HEK293 (cell line): ENCODE measurements at regions not wholly inside any gene's neighbourhood (a gene's known extent, or its start where the extent isn't known, plus 50 kb on each side); places are given as distances from the start of the nearest gene placed in this dataset.

Source experiments
- CTCF ChIA-PET: fragments of 350-600 bp; formaldehyde crosslinking; extraction: SDS; loops from one replicate; lab custom pipeline; 2021; ENCODE audit warnings: antibody characterized with exemption; lab: Yijun Ruan, JAX
- POLR2A ChIA-PET: fragments of 300-600 bp; formaldehyde crosslinking; extraction: SDS; loops from one replicate; lab custom pipeline; 2020; ENCODE audit warnings: antibody characterized with exemption, inconsistent platforms; lab: Yijun Ruan, JAX
- H3K27ac ChIP-seq: fragments of 200-500 bp; sonication (Bioruptor generic); 2 replicates; pipeline ENCODE4 v1.5.1; 2014; ENCODE audit warnings: low read depth, low read length, control low read depth, inconsistent platforms; ENCODE audit errors: extremely low read depth
- H3K36me3 ChIP-seq, 2 experiments: fragments of 200-500 bp in 1 of 2; sonication (Bioruptor generic) in 1 of 2; 1 replicate in 1 of 2; 2 replicates in 1 of 2; pipeline ENCODE4 v1.5.1; 2014 to 2017; ENCODE audit warnings: inconsistent platforms in 2 of 2, low read length in 2 of 2; ENCODE audit not compliant: control insufficient read depth in 2 of 2, insufficient read depth in 1 of 2
- H3K4me1 ChIP-seq: fragments of 200-500 bp; sonication (Bioruptor generic); 2 replicates; pipeline ENCODE4 v1.5.1; 2014; ENCODE audit warnings: mild to moderate bottlenecking, low read length, inconsistent platforms; ENCODE audit not compliant: control insufficient read depth, insufficient read depth
- H3K4me3 ChIP-seq: 2 replicates; pipeline ENCODE4 v1.5.1; 2011; ENCODE audit warnings: low read depth, mild to moderate bottlenecking, control low read depth, low read length, moderate library complexity
- H3K9me3 ChIP-seq: fragments of 200-500 bp; sonication (Bioruptor generic); 2 replicates; pipeline ENCODE4 v1.5.1; 2014; ENCODE audit warnings: low read depth, low read length, inconsistent platforms; ENCODE audit not compliant: control insufficient read depth, insufficient read depth
- BCL11B ChIP-seq: fragments of 450-650 bp; formaldehyde crosslinking; IDR thresholded peaks from 2 replicates; pipeline ENCODE4 v1.5.1; 2016; ENCODE audit warnings: low read depth, missing biosample characterization, missing genetic modification characterization
- INSM2 ChIP-seq: fragments of 450-650 bp; formaldehyde crosslinking; IDR thresholded peaks from 2 replicates; pipeline ENCODE4 v1.5.1; 2016; ENCODE audit warnings: missing biosample characterization, missing genetic modification characterization
- KLF8 ChIP-seq: fragments of 450-650 bp; formaldehyde crosslinking; IDR thresholded peaks from 2 replicates; pipeline ENCODE4 v1.5.1; 2016; ENCODE audit warnings: missing biosample characterization, missing genetic modification characterization
- MEIS1 ChIP-seq: sonication (generic); formaldehyde crosslinking; IDR thresholded peaks from 2 replicates; pipeline ENCODE4 v1.8.1; 2022; ENCODE audit warnings: missing genetic modification reagents, mild to moderate bottlenecking, borderline replicate concordance
- PBX3 ChIP-seq: sonication (generic); formaldehyde crosslinking; IDR thresholded peaks from 2 replicates; pipeline ENCODE4 v1.8.1; 2022; ENCODE audit warnings: mild to moderate bottlenecking, moderate library complexity, missing genetic modification reagents
- PRDM2 ChIP-seq: fragments of 450-650 bp; formaldehyde crosslinking; IDR thresholded peaks from 2 replicates; pipeline ENCODE4 v1.5.1; 2016; ENCODE audit warnings: missing biosample characterization, missing genetic modification characterization, borderline replicate concordance
- SETDB1 ChIP-seq: IDR thresholded peaks from one replicate; pipeline ENCODE4 v1.6.1; 2017; ENCODE audit warnings: mild to moderate bottlenecking, low read length, moderate library complexity, mixed read lengths; ENCODE audit not compliant: insufficient read length
- ZBTB48 ChIP-seq: fragments of 450-650 bp; formaldehyde crosslinking; IDR thresholded peaks from 2 replicates; pipeline ENCODE4 v1.5.1; 2016; ENCODE audit warnings: missing biosample characterization, missing genetic modification characterization
- ZNF114 ChIP-seq: fragments of 450-650 bp; formaldehyde crosslinking; IDR thresholded peaks from 2 replicates; pipeline ENCODE4 v1.5.0; 2017; ENCODE audit warnings: missing biosample characterization, missing genetic modification characterization
- ZNF146 ChIP-seq: fragments of 450-650 bp; formaldehyde crosslinking; IDR thresholded peaks from 2 replicates; pipeline ENCODE4 v1.5.1; 2016; ENCODE audit warnings: missing biosample characterization, missing genetic modification characterization
- ZNF169 ChIP-seq: fragments of 450-650 bp; formaldehyde crosslinking; IDR thresholded peaks from 2 replicates; pipeline ENCODE4 v1.5.1; 2016; ENCODE audit warnings: missing biosample characterization, missing genetic modification characterization
- ZNF175 ChIP-seq: fragments of 450-650 bp; formaldehyde crosslinking; IDR thresholded peaks from 2 replicates; pipeline ENCODE4 v1.5.1; 2016; ENCODE audit warnings: missing biosample characterization, missing genetic modification characterization
- ZNF202 ChIP-seq: fragments of 450-650 bp; formaldehyde crosslinking; IDR thresholded peaks from 2 replicates; pipeline ENCODE4 v1.5.1; 2016; ENCODE audit warnings: missing biosample characterization, missing genetic modification characterization, borderline replicate concordance
- ZNF324 ChIP-seq: fragments of 450-650 bp; formaldehyde crosslinking; IDR thresholded peaks from 2 replicates; pipeline ENCODE4 v1.5.1; 2016; ENCODE audit warnings: missing biosample characterization, missing genetic modification characterization
- ZNF350 ChIP-seq: fragments of 450-650 bp; formaldehyde crosslinking; IDR thresholded peaks from 2 replicates; pipeline ENCODE4 v1.5.0; 2017; ENCODE audit warnings: missing biosample characterization, mild to moderate bottlenecking, missing genetic modification characterization
- ZNF37A ChIP-seq: fragments of 450-650 bp; IDR thresholded peaks from 2 replicates; pipeline ENCODE4 v1.5.1; 2018; ENCODE audit warnings: missing biosample characterization, missing genetic modification characterization
- ZNF391 ChIP-seq: fragments of 450-650 bp; formaldehyde crosslinking; IDR thresholded peaks from 2 replicates; pipeline ENCODE4 v1.5.1; 2016; ENCODE audit warnings: low read depth, missing biosample characterization, missing genetic modification characterization, borderline replicate concordance
- ZNF404 ChIP-seq: fragments of 450-650 bp; formaldehyde crosslinking; IDR thresholded peaks from 2 replicates; pipeline ENCODE4 v1.5.1; 2017; ENCODE audit warnings: missing biosample characterization, missing genetic modification characterization
- ZNF501 ChIP-seq: fragments of 450-650 bp; formaldehyde crosslinking; IDR thresholded peaks from 2 replicates; pipeline ENCODE4 v1.5.1; 2016; ENCODE audit warnings: missing biosample characterization, missing genetic modification characterization
- ZNF571 ChIP-seq: fragments of 450-650 bp; formaldehyde crosslinking; IDR thresholded peaks from 2 replicates; pipeline ENCODE4 v1.5.0; 2017; ENCODE audit warnings: missing biosample characterization, missing genetic modification characterization
- ZNF585B ChIP-seq: fragments of 450-650 bp; formaldehyde crosslinking; IDR thresholded peaks from 2 replicates; pipeline ENCODE4 v1.5.1; 2016; ENCODE audit warnings: missing biosample characterization, missing genetic modification characterization
- ZNF624 ChIP-seq: fragments of 450-650 bp; formaldehyde crosslinking; IDR thresholded peaks from 2 replicates; pipeline ENCODE4 v1.5.1; 2017; ENCODE audit warnings: missing biosample characterization, missing genetic modification characterization
- ZNF792 ChIP-seq: fragments of 450-650 bp; formaldehyde crosslinking; IDR thresholded peaks from 2 replicates; pipeline ENCODE4 v1.5.1; 2016; ENCODE audit warnings: missing biosample characterization, missing genetic modification characterization
- TF ChIP-seq, protein P1 (sequence below): fragments of 450-650 bp; formaldehyde crosslinking; IDR thresholded peaks from 2 replicates; pipeline ENCODE4 v1.5.1; 2017; ENCODE audit warnings: missing biosample characterization, mild to moderate bottlenecking, missing genetic modification characterization, moderate library complexity
- TF ChIP-seq, protein P2 (sequence below): fragments of 450-650 bp; formaldehyde crosslinking; IDR thresholded peaks from 2 replicates; pipeline ENCODE4 v1.5.1; 2017; ENCODE audit warnings: missing biosample characterization, missing genetic modification characterization

GRCh38 chr4:96099031-96099430, 259.1 kb downstream of the PDHA2 start:
- CTCF ChIA-PET: no interaction called here
- no peak overlapping the region for H3K27ac ChIP-seq
- H3K36me3 ChIP-seq: no peaks in the 10 kb centered on the region
- TF ChIP-seq ZNF501: no peak
- TF ChIP-seq INSM2: no peak
- TF ChIP-seq ZBTB48 (tag by site-specific recombination): no peak
- no peak for TF ChIP-seq MEIS1 (CRISPR knock-in tag)
- no peak for TF ChIP-seq ZNF391
- TF ChIP-seq ZNF175: no peak
- no peak for TF ChIP-seq ZNF37A (tag by site-specific recombination)
- no peak for TF ChIP-seq ZNF350 (tag by site-specific recombination)
- TF ChIP-seq, protein P1, sequence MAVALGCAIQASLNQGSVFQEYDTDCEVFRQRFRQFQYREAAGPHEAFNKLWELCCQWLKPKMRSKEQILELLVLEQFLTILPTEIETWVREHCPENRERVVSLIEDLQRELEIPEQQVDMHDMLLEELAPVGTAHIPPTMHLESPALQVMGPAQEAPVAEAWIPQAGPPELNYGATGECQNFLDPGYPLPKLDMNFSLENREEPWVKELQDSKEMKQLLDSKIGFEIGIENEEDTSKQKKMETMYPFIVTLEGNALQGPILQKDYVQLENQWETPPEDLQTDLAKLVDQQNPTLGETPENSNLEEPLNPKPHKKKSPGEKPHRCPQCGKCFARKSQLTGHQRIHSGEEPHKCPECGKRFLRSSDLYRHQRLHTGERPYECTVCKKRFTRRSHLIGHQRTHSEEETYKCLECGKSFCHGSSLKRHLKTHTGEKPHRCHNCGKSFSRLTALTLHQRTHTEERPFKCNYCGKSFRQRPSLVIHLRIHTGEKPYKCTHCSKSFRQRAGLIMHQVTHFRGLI: no peak
- TF ChIP-seq ZNF571 (tag by site-specific recombination): no peak
- TF ChIP-seq ZNF202: no peak
- TF ChIP-seq SETDB1: no peak
- no peak for TF ChIP-seq KLF8 (tag by site-specific recombination)
- no peak for TF ChIP-seq ZNF146
- TF ChIP-seq PBX3 (CRISPR knock-in tag): no peak
- POLR2A ChIA-PET: no interaction called here
- H3K9me3 ChIP-seq: no peaks in the 10 kb centered on the region
- H3K4me1 ChIP-seq: no peaks in the 10 kb centered on the region
- H3K4me3 ChIP-seq: no peak overlapping the region

DNA sequence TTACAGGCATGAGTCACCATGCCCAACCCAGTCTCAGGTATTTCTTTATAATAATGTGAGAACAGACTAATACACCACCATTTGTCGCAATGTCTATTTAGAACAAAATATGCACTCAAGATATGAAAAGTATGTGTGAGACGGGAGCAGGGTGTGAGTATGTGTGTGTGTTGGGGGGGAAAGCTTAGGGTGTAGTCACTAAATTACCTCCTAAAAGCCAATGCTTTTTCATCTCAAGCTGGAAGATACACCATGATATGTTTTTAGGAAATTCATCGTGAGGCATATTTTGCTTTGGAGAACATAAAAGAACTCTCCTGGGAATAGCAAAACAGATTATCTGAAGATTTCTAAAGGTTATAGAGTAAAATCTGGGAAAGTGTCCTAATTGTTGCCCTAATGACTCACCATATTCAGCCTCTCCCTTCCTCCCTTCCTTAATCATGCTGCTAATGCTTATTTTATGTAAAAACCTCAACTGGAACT, 262.7 kb downstream of the PDHA2 start:
- Histone ChIP-seq H3K9me3 (no peaks in the 10 kb centered on the region), H3K4me3 (no peak overlapping the region), H3K4me1 (no peaks in the 10 kb centered on the region)
- TF ChIP-seq ZNF792 (tag by site-specific recombination) (no peak), ZNF624 (tag by site-specific recombination) (no peak), SETDB1 (no peak), ZNF324 (tag by site-specific recombination) (no peak), BCL11B (no peak), PRDM2 (tag by site-specific recombination) (no peak), ZNF114 (tag by site-specific recombination) (no peak), ZNF404 (tag by site-specific recombination) (no peak), ZNF169 (no peak), ZNF585B (tag by site-specific recombination) (no peak)
- TF ChIP-seq, protein P2, sequence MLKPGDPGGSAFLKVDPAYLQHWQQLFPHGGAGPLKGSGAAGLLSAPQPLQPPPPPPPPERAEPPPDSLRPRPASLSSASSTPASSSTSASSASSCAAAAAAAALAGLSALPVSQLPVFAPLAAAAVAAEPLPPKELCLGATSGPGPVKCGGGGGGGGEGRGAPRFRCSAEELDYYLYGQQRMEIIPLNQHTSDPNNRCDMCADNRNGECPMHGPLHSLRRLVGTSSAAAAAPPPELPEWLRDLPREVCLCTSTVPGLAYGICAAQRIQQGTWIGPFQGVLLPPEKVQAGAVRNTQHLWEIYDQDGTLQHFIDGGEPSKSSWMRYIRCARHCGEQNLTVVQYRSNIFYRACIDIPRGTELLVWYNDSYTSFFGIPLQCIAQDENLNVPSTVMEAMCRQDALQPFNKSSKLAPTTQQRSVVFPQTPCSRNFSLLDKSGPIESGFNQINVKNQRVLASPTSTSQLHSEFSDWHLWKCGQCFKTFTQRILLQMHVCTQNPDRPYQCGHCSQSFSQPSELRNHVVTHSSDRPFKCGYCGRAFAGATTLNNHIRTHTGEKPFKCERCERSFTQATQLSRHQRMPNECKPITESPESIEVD (tag by site-specific recombination): no peak
- TF ChIP-seq, all 188 proteins: peak for 0
- CTCF ChIA-PET: no interaction called here
- no peaks in the 10 kb centered on the region for H3K36me3 ChIP-seq
- no peak overlapping the region for H3K27ac ChIP-seq
- POLR2A ChIA-PET: no interaction called here
